Astrocyte (in vitro differentiated cells and primary cell): ENCODE measurements at regions not wholly inside any gene's neighbourhood (a gene's known extent, or its start where the extent isn't known, plus 50 kb on each side); places are given as distances from the start of the nearest gene placed in this dataset.

ENCODE experiments used
- EZH2 ChIP-seq: IDR thresholded peaks from 2 replicates; pipeline ENCODE4 v1.6.1; 2012; ENCODE audit warnings: mild to moderate bottlenecking, low read length, inconsistent platforms; ENCODE audit not compliant: insufficient read depth
- TF ChIP-seq, protein P1 (sequence below): IDR thresholded peaks from 2 replicates; pipeline ENCODE4 v1.5.1; 2011; ENCODE audit warnings: low read depth, mild to moderate bottlenecking, inconsistent platforms, low read length, moderate library complexity; ENCODE audit not compliant: insufficient read depth

GRCh38 chr6:44624226-44624625, 236.7 kb downstream of the CDC5L start:
- TF ChIP-seq, protein P1, sequence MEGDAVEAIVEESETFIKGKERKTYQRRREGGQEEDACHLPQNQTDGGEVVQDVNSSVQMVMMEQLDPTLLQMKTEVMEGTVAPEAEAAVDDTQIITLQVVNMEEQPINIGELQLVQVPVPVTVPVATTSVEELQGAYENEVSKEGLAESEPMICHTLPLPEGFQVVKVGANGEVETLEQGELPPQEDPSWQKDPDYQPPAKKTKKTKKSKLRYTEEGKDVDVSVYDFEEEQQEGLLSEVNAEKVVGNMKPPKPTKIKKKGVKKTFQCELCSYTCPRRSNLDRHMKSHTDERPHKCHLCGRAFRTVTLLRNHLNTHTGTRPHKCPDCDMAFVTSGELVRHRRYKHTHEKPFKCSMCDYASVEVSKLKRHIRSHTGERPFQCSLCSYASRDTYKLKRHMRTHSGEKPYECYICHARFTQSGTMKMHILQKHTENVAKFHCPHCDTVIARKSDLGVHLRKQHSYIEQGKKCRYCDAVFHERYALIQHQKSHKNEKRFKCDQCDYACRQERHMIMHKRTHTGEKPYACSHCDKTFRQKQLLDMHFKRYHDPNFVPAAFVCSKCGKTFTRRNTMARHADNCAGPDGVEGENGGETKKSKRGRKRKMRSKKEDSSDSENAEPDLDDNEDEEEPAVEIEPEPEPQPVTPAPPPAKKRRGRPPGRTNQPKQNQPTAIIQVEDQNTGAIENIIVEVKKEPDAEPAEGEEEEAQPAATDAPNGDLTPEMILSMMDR: no peak
- no peak for TF ChIP-seq EZH2
